Kidney epithelial cell (primary cell): ENCODE measurements at regions not wholly inside any gene's neighbourhood (a gene's known extent, or its start where the extent isn't known, plus 50 kb on each side); places are given as distances from the start of the nearest gene placed in this dataset.

Experiments
- DNase-seq: peaks from one replicate; pipeline ENCODE4 v3.0.0-alpha.2; 2010; ENCODE audit warnings: low read depth
- H3K27me3 ChIP-seq: 2 replicates; pipeline ENCODE4 v1.6.0; 2011; ENCODE audit warnings: low read length; ENCODE audit not compliant: control insufficient read depth, insufficient read depth
- H3K36me3 ChIP-seq: 2 replicates; pipeline ENCODE4 v1.5.1; 2011; ENCODE audit warnings: low read length; ENCODE audit not compliant: control insufficient read depth, insufficient read depth
- H3K4me3 ChIP-seq: 2 replicates; pipeline ENCODE4 v1.5.1; 2011; ENCODE audit warnings: low read depth, mild to moderate bottlenecking, control low read depth, low read length
- TF ChIP-seq, protein P1 (sequence below): IDR thresholded peaks from 2 replicates; pipeline ENCODE4 v1.5.1; 2011; ENCODE audit warnings: mild to moderate bottlenecking, moderate library complexity, low read length, control low read depth, inconsistent platforms; ENCODE audit not compliant: insufficient read depth, poor library complexity, severe bottlenecking

GRCh38 chr3:161156936-161157335, 51.8 kb upstream of the B3GALNT1 start:
- TF ChIP-seq, protein P1, sequence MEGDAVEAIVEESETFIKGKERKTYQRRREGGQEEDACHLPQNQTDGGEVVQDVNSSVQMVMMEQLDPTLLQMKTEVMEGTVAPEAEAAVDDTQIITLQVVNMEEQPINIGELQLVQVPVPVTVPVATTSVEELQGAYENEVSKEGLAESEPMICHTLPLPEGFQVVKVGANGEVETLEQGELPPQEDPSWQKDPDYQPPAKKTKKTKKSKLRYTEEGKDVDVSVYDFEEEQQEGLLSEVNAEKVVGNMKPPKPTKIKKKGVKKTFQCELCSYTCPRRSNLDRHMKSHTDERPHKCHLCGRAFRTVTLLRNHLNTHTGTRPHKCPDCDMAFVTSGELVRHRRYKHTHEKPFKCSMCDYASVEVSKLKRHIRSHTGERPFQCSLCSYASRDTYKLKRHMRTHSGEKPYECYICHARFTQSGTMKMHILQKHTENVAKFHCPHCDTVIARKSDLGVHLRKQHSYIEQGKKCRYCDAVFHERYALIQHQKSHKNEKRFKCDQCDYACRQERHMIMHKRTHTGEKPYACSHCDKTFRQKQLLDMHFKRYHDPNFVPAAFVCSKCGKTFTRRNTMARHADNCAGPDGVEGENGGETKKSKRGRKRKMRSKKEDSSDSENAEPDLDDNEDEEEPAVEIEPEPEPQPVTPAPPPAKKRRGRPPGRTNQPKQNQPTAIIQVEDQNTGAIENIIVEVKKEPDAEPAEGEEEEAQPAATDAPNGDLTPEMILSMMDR: no peak
- Histone ChIP-seq H3K27me3 (no peaks in the 10 kb centered on the region), H3K36me3 (no peaks in the 10 kb centered on the region), H3K4me3 (no peak overlapping the region)
- no peak for DNase-seq

GRCh38 chr3:161161603-161162002, 56.5 kb upstream of the B3GALNT1 start:
- no peak for DNase-seq
- Histone ChIP-seq H3K27me3 (no peaks in the 10 kb centered on the region), H3K36me3 (no peaks in the 10 kb centered on the region), H3K4me3 (no peak overlapping the region)
- TF ChIP-seq, protein P1: no peak

DNA sequence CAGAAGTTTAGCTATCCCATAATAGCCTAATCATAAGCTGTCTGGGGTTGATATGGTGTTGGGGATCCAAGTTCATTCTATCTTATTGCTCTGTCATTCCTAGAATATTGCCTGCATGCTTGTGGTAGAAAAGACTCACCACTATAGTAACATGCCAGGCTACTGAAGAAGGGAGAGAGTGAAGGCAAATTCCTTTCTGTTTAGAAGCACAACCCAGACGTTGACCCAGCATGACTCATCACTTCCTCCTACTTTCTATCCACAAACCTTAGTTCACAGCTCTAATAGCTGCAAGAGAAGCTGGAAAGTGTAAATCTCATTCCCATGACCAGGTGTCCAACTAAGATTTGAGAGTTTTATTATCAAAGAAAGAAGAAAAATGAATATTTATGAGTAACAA, 57.8 kb upstream of the NMD3 start:
- no peak overlapping the region for H3K4me3 ChIP-seq
- DNase-seq: peak; percentile 90
- H3K36me3 ChIP-seq: no peaks in the 10 kb centered on the region
- TF ChIP-seq, protein P1: no peak
- H3K27me3 ChIP-seq: no peaks in the 10 kb centered on the region

DNA sequence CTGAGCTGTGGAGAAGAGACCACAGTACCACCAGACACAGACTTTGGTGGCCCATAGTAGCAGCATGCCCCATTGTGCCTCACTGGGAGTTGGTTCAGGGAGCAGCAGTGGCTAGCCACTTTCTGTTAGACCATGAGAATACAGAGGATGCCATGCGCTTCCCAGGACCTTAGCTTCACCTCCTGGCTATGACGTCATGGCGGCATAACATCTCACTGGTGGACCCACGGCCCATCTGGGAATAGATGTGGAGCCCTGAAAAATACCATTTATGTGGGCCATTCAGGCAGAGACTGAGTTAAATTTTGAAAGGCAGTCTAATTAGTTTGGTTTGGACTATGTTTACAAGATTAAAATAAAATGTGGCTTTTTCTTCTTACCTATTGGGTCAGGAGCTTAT, 55.1 kb upstream of the NMD3 start:
- H3K36me3 ChIP-seq: no peaks in the 10 kb centered on the region
- DNase-seq: no peak
- TF ChIP-seq, protein P1: no peak
- no peaks in the 10 kb centered on the region for H3K27me3 ChIP-seq
- H3K4me3 ChIP-seq: no peak overlapping the region

DNA sequence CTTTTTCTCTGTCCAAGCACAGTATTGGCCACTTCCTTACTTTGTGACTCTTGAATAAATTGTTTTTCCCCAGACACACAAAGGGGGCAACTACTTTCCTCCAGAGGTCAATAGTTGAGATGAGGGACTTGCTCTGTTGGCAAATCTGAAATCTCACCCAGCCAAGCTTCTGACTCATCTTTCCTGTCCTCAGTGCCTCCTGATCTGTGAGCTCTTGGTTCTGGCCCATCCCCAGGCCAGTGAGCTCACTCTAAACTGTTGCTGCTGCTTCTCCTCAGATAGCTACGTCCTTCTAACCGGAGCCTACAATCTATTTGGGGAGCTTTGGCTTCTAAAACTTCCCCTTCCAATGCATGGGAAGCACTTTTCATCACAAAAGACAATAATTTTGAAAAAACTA, 50.0 kb upstream of the NMD3 start:
- no peak for DNase-seq
- H3K27me3 ChIP-seq: no peaks in the 10 kb centered on the region

More for the DNA sequence above, 50.0 kb upstream of the NMD3 start:
- TF ChIP-seq, protein P1: no peak
- Histone ChIP-seq H3K36me3 (no peaks in the 10 kb centered on the region), H3K4me3 (no peak overlapping the region)
